ENCODE measurements at regions not wholly inside any gene's neighbourhood (a gene's known extent, or its start where the extent isn't known, plus 50 kb on each side); places are given as distances from the start of the nearest gene placed in this dataset.

DNA sequence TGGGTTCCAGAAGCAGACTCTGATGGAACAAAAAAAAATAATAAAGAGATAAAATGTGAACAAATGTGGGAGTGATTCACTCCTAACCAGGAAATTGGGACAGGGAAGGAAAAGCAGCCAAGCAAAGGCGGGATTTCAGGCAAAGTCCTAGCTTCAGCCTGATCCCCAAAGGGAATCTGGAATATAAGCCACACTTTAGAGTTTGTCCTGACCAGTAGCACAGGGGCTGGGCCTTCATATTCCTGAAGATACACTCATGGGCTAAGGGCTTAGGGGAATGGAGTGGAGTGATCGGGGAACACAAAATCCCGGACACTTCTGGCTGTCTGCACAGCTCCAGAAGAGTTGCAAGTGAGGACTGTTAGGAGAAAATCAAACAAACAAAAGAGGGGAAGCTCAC lies 135.0 kb upstream of the COL8A1 start:
- TF ChIP-seq, protein P1, sequence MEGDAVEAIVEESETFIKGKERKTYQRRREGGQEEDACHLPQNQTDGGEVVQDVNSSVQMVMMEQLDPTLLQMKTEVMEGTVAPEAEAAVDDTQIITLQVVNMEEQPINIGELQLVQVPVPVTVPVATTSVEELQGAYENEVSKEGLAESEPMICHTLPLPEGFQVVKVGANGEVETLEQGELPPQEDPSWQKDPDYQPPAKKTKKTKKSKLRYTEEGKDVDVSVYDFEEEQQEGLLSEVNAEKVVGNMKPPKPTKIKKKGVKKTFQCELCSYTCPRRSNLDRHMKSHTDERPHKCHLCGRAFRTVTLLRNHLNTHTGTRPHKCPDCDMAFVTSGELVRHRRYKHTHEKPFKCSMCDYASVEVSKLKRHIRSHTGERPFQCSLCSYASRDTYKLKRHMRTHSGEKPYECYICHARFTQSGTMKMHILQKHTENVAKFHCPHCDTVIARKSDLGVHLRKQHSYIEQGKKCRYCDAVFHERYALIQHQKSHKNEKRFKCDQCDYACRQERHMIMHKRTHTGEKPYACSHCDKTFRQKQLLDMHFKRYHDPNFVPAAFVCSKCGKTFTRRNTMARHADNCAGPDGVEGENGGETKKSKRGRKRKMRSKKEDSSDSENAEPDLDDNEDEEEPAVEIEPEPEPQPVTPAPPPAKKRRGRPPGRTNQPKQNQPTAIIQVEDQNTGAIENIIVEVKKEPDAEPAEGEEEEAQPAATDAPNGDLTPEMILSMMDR (IDR thresholded peaks at IDR 0.05; ENCODE audit: poor library complexity, severe bottlenecking): no peak
- TF ChIP-seq SMC3 (conservative IDR thresholded peaks at IDR 0.05; ENCODE audit: poor library complexity) (no peak), TAF1 (IDR thresholded peaks at IDR 0.05; ENCODE audit: low read depth) (no peak), EP300 (conservative IDR thresholded peaks at IDR 0.05; ENCODE audit: poor library complexity, severe bottlenecking) (no peak), MXI1 (conservative IDR thresholded peaks at IDR 0.05; ENCODE audit: poor library complexity, severe bottlenecking) (no peak)

Data from neural cell (in vitro differentiated cells).